ENCODE measurements at regions not wholly inside any gene's neighbourhood (a gene's known extent, or its start where the extent isn't known, plus 50 kb on each side); places are given as distances from the start of the nearest gene placed in this dataset.
A peak's percentile ranks its signal among the peaks of the same experiment; 100 is the strongest.

- Histone ChIP-seq H3K4me1 (ENCODE audit: control insufficient read depth in 1 of 2, insufficient read depth in 2 of 2, low read length in 2 of 2) (peaks cover 0 to 2% of the 10 kb centered on the region in 2 experiments), H3K23ac (ENCODE audit: low read length) (no peak overlapping the region), H3K9me3 (ENCODE audit: insufficient read depth, low read depth, low read length) (no peaks in the 10 kb centered on the region), H4K91ac (ENCODE audit: low read depth, low read length) (no peak overlapping the region), H3K14ac (ENCODE audit: low read length) (no peak overlapping the region), H3K4me3 (ENCODE audit: low read depth, low read length) (no peak overlapping the region), H3K18ac (ENCODE audit: low read length) (no peak overlapping the region), H2BK120ac (ENCODE audit: insufficient read depth, low read length, poor library complexity) (no peak overlapping the region), H2AK5ac (ENCODE audit: low read length) (no peak overlapping the region), H4K8ac (ENCODE audit: low read depth, low read length) (no peak overlapping the region), H3K4ac (ENCODE audit: low read depth, low read length) (no peak overlapping the region), H3K4me2 (ENCODE audit: low read length) (no peak overlapping the region), H3K27me3 (ENCODE audit: insufficient read depth, low read length) (no peaks in the 10 kb centered on the region), H3K36me3 (ENCODE audit: control insufficient read depth in 1 of 2, insufficient read depth in 2 of 2, low read length in 2 of 2) (no peaks in the 10 kb centered on the region), H3K79me1 (ENCODE audit: low read length) (no peaks in the 10 kb centered on the region), H3K9ac (ENCODE audit: low read length) (no peak overlapping the region), H4K12ac (ENCODE audit: low read depth, low read length) (no peak overlapping the region), H3K27ac (ENCODE audit: low read depth, low read length) (no peak overlapping the region), H2BK5ac (ENCODE audit: low read depth, low read length, poor library complexity) (no peak overlapping the region), H2AFZ (ENCODE audit: insufficient read depth, low read length, poor library complexity) (no peak overlapping the region), H3K79me2 (ENCODE audit: control insufficient read depth, insufficient read depth, low read length, poor library complexity) (no peaks in the 10 kb centered on the region), H2BK12ac (ENCODE audit: low read length) (no peak overlapping the region)
- no peak for DNase-seq
- no CpG with 5 or more reads among the region's 4 CpGs for WGBS (ENCODE audit: extremely low coverage, insufficient coverage, insufficient read length)
These were observed 264.6 kb downstream of the HHIPL2 start for GRCh38 chr1:222283147-222283768.

- Histone ChIP-seq H2BK5ac (ENCODE audit: low read depth, low read length, poor library complexity) (no peak overlapping the region), H2BK120ac (ENCODE audit: insufficient read depth, low read length, poor library complexity) (no peak overlapping the region), H3K18ac (ENCODE audit: low read length) (no peak overlapping the region), H3K79me2 (ENCODE audit: control insufficient read depth, insufficient read depth, low read length, poor library complexity) (no peaks in the 10 kb centered on the region), H3K23ac (ENCODE audit: low read length) (no peak overlapping the region), H4K91ac (ENCODE audit: low read depth, low read length) (no peak overlapping the region), H2BK12ac (ENCODE audit: low read length) (no peak overlapping the region), H2AK5ac (ENCODE audit: low read length) (no peak overlapping the region), H3K4me3 (ENCODE audit: low read depth, low read length) (no peak overlapping the region), H3K4me2 (ENCODE audit: low read length) (no peak overlapping the region), H3K79me1 (ENCODE audit: low read length) (no peaks in the 10 kb centered on the region), H3K27ac (ENCODE audit: low read depth, low read length) (no peak overlapping the region), H3K27me3 (ENCODE audit: insufficient read depth, low read length) (no peaks in the 10 kb centered on the region), H3K9me3 (ENCODE audit: insufficient read depth, low read depth, low read length) (no peaks in the 10 kb centered on the region), H3K14ac (ENCODE audit: low read length) (no peak overlapping the region), H3K9ac (ENCODE audit: low read length) (peak overlapping the region; percentile 58), H3K4me1 (ENCODE audit: control insufficient read depth in 1 of 2, insufficient read depth in 2 of 2, low read length in 2 of 2) (no peaks in the 10 kb centered on the region), H3K36me3 (ENCODE audit: control insufficient read depth in 1 of 2, insufficient read depth in 2 of 2, low read length in 2 of 2) (no peaks in the 10 kb centered on the region), H3K4ac (ENCODE audit: low read depth, low read length) (no peak overlapping the region), H4K12ac (ENCODE audit: low read depth, low read length) (no peak overlapping the region), H2AFZ (ENCODE audit: insufficient read depth, low read length, poor library complexity) (no peak overlapping the region), H4K8ac (ENCODE audit: low read depth, low read length) (no peak overlapping the region)
- WGBS (ENCODE audit: extremely low coverage, insufficient coverage, insufficient read length): no CpG with 5 or more reads among the region's 3 CpGs
- DNase-seq: no peak
These were observed 268.3 kb downstream of the HHIPL2 start for GRCh38 chr1:222279591-222279990.

- H4K8ac ChIP-seq (ENCODE audit: low read depth, low read length): no peak overlapping the region
- no peak overlapping the region for H3K14ac ChIP-seq (ENCODE audit: low read length)
- no peak for DNase-seq
- H3K18ac ChIP-seq (ENCODE audit: low read length): no peak overlapping the region
- no peaks in the 10 kb centered on the region for H3K36me3 ChIP-seq (ENCODE audit: control insufficient read depth in 1 of 2, insufficient read depth in 2 of 2, low read length in 2 of 2)
- no peaks in the 10 kb centered on the region for H3K9me3 ChIP-seq (ENCODE audit: insufficient read depth, low read depth, low read length)
- no peak overlapping the region for H2AK5ac ChIP-seq (ENCODE audit: low read length)
- H3K4me2 ChIP-seq (ENCODE audit: low read length): no peak overlapping the region
- H3K79me2 ChIP-seq (ENCODE audit: control insufficient read depth, insufficient read depth, low read length, poor library complexity): no peaks in the 10 kb centered on the region
- H3K27me3 ChIP-seq (ENCODE audit: insufficient read depth, low read length): no peaks in the 10 kb centered on the region
- H3K23ac ChIP-seq (ENCODE audit: low read length): no peak overlapping the region
- no peaks in the 10 kb centered on the region for H3K4me1 ChIP-seq (ENCODE audit: control insufficient read depth in 1 of 2, insufficient read depth in 2 of 2, low read length in 2 of 2)
- no peak overlapping the region for H2AFZ ChIP-seq (ENCODE audit: insufficient read depth, low read length, poor library complexity)
- no peak overlapping the region for H4K12ac ChIP-seq (ENCODE audit: low read depth, low read length)
- no peak overlapping the region for H3K27ac ChIP-seq (ENCODE audit: low read depth, low read length)
- no peak overlapping the region for H2BK12ac ChIP-seq (ENCODE audit: low read length)
- no peak overlapping the region for H2BK5ac ChIP-seq (ENCODE audit: low read depth, low read length, poor library complexity)
- no peak overlapping the region for H3K4me3 ChIP-seq (ENCODE audit: low read depth, low read length)
- no peak overlapping the region for H3K4ac ChIP-seq (ENCODE audit: low read depth, low read length)
- H3K9ac ChIP-seq (ENCODE audit: low read length): no peak overlapping the region
- H3K79me1 ChIP-seq (ENCODE audit: low read length): no peaks in the 10 kb centered on the region
- no peak overlapping the region for H2BK120ac ChIP-seq (ENCODE audit: insufficient read depth, low read length, poor library complexity)
- H4K91ac ChIP-seq (ENCODE audit: low read depth, low read length): no peak overlapping the region
These were observed 269.4 kb downstream of the HHIPL2 start for GRCh38 chr1:222278501-222278900.

DNA sequence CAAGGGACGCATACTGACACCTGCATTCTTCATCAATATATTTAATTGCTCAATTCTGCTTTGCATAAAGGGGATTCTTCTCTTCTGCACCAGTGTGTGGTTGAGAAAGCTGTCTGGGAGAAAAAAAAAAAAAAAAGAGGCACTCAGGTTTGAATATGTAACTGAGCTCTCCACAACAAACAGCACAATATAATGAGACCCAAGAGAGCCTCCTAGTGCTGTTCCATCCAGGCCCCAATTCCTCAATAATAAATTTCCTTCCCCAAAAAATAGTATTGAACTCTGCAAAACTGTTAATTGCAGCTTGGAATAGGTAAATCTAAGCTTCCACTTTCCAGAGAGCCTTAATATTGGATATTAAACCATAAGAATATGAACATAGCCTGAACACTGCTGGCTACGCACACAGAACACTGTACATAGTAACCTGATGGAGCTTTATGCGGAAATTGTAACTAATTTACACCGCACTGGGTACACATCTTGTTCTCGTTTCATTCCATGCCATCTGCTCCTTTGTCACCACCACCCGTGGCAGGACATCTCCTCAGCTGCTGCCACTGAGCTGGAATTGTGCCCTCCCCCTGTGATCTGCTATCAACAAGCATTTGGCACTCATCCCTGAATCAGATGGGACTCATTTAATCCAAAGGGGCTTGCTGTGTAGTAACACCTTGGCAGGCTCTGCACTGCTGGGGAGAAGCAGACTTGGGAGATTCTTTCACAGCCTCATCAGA, 272.0 kb downstream of the HHIPL2 start:
- Histone ChIP-seq H3K4me3 (ENCODE audit: low read depth, low read length) (no peak overlapping the region), H4K8ac (ENCODE audit: low read depth, low read length) (no peak overlapping the region), H2BK12ac (ENCODE audit: low read length) (no peak overlapping the region), H2AFZ (ENCODE audit: insufficient read depth, low read length, poor library complexity) (no peak overlapping the region), H3K9me3 (ENCODE audit: insufficient read depth, low read depth, low read length) (no peaks in the 10 kb centered on the region), H3K23ac (ENCODE audit: low read length) (no peak overlapping the region), H4K12ac (ENCODE audit: low read depth, low read length) (no peak overlapping the region), H3K14ac (ENCODE audit: low read length) (no peak overlapping the region), H3K4me2 (ENCODE audit: low read length) (no peak overlapping the region), H2BK120ac (ENCODE audit: insufficient read depth, low read length, poor library complexity) (no peak overlapping the region), H3K4ac (ENCODE audit: low read depth, low read length) (no peak overlapping the region), H4K91ac (ENCODE audit: low read depth, low read length) (no peak overlapping the region), H2BK5ac (ENCODE audit: low read depth, low read length, poor library complexity) (no peak overlapping the region), H3K27ac (ENCODE audit: low read depth, low read length) (no peak overlapping the region), H3K79me2 (ENCODE audit: control insufficient read depth, insufficient read depth, low read length, poor library complexity) (no peaks in the 10 kb centered on the region), H2AK5ac (ENCODE audit: low read length) (no peak overlapping the region), H3K4me1 (ENCODE audit: control insufficient read depth in 1 of 2, insufficient read depth in 2 of 2, low read length in 2 of 2) (no peaks in the 10 kb centered on the region), H3K18ac (ENCODE audit: low read length) (no peak overlapping the region), H3K36me3 (ENCODE audit: control insufficient read depth in 1 of 2, insufficient read depth in 2 of 2, low read length in 2 of 2) (no peaks in the 10 kb centered on the region), H3K27me3 (ENCODE audit: insufficient read depth, low read length) (no peaks in the 10 kb centered on the region), H3K9ac (ENCODE audit: low read length) (no peak overlapping the region), H3K79me1 (ENCODE audit: low read length) (no peaks in the 10 kb centered on the region)
- no peak for DNase-seq
- no CpG with 5 or more reads among the region's 6 CpGs for WGBS (ENCODE audit: extremely low coverage, insufficient coverage, insufficient read length)
